Mammary epithelial cell (primary cell): ENCODE measurements at regions not wholly inside any gene's neighbourhood (a gene's known extent, or its start where the extent isn't known, plus 50 kb on each side); places are given as distances from the start of the nearest gene placed in this dataset.

Experiments
- EZH2 ChIP-seq: IDR thresholded peaks from 2 replicates; pipeline ENCODE4 v1.6.1; 2012; ENCODE audit warnings: low read length, inconsistent platforms, borderline replicate concordance
- TF ChIP-seq, protein P1 (sequence below), 2 donors: IDR thresholded peaks in 1 of 2; conservative IDR thresholded peaks in 1 of 2; 2 replicates each; pipeline ENCODE4 v1.5.1; 2011 to 2012; ENCODE audit warnings: inconsistent platforms in 2 of 2, low read length in 2 of 2, mild to moderate bottlenecking in 2 of 2, control low read depth in 1 of 2, low read depth in 1 of 2; ENCODE audit not compliant: insufficient read depth in 1 of 2; ENCODE audit errors: extremely low read depth in 1 of 2

- TF ChIP-seq, protein P1, sequence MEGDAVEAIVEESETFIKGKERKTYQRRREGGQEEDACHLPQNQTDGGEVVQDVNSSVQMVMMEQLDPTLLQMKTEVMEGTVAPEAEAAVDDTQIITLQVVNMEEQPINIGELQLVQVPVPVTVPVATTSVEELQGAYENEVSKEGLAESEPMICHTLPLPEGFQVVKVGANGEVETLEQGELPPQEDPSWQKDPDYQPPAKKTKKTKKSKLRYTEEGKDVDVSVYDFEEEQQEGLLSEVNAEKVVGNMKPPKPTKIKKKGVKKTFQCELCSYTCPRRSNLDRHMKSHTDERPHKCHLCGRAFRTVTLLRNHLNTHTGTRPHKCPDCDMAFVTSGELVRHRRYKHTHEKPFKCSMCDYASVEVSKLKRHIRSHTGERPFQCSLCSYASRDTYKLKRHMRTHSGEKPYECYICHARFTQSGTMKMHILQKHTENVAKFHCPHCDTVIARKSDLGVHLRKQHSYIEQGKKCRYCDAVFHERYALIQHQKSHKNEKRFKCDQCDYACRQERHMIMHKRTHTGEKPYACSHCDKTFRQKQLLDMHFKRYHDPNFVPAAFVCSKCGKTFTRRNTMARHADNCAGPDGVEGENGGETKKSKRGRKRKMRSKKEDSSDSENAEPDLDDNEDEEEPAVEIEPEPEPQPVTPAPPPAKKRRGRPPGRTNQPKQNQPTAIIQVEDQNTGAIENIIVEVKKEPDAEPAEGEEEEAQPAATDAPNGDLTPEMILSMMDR (conservative IDR thresholded peaks at IDR 0.05 in 1 of 2, IDR thresholded peaks at IDR 0.05 in 1 of 2; ENCODE audit: extremely low read depth in 1 of 2, insufficient read depth in 1 of 2, low read depth in 1 of 2, low read length in 2 of 2): no peak
- TF ChIP-seq EZH2: no peak
Measured at GRCh38 chr12:87511371-87511770, 517.8 kb downstream of the C12orf50 start.
